GM08714 (cell line): ENCODE measurements at regions not wholly inside any gene's neighbourhood (a gene's known extent, or its start where the extent isn't known, plus 50 kb on each side); places are given as distances from the start of the nearest gene placed in this dataset.

ENCODE experiments used
- H3K4me3 ChIP-seq: fragments of 200-500 bp; sonication (Bioruptor generic); 2 replicates; pipeline ENCODE4 v1.5.1; 2014; ENCODE audit warnings: mild to moderate bottlenecking, low read length, inconsistent platforms
- ZNF274 ChIP-seq: IDR thresholded peaks from 2 replicates; pipeline ENCODE4 v1.6.1; 2012; ENCODE audit warnings: mild to moderate bottlenecking, low read depth, low read length

DNA sequence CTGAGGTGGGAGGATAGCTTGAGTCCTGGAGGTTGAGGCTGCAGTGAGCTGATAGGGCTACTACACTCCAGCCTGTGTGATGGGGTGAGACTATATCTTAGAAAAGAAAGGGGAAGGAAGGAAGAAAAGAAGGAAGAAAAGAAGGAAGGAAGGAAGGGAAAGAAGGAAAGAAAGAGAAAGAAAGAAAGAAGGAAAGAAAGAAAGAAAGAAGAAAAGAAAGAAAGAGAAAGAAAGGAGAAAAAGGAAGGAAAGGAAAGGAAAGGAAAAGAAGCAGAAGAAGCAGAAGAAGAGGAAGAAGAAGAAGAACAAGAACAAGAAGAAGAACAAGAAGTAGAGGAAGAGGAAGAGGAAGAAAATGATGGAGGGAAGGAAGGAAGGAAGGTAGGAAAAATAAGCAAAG lies 1130.2 kb upstream of the MAP3K7 start:
- no peak overlapping the region for H3K4me3 ChIP-seq
- no peak for TF ChIP-seq ZNF274

- TF ChIP-seq ZNF274, result no peak
- H3K4me3 ChIP-seq, result no peak overlapping the region
Measured at GRCh38 chr6:91716361-91716760, 1129.5 kb upstream of the MAP3K7 start.

DNA sequence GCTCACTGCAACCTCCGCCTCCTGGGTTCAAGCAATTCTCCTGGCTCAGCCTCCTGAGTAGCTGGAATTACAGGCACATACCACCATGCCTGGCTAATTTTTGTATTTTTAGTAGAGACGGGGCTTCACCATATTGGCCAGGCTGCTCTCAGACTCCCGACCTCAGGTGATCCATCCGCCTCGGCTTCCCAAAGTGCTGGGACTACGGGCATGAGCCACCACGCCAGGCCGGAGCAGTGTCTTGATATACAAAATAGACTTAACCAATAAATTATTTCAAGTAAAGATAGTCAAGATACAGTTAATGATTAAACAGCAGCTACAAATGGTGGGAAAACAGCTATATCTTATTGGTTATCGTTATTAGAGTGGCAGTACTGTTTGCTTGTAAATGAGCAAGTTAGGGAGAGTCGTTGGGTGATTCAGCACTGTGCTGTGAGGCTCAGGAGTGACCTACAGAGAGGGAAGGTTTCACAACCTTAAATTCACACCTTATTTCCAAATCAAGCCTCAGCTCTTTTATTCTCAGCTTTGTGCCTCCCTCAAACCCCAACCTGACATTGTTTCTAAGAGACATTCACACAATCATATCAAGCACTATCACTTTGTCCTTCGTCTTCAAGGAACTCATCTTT lies 1128.4 kb upstream of the MAP3K7 start:
- H3K4me3 ChIP-seq, result no peak overlapping the region
- TF ChIP-seq ZNF274, result no peak

DNA sequence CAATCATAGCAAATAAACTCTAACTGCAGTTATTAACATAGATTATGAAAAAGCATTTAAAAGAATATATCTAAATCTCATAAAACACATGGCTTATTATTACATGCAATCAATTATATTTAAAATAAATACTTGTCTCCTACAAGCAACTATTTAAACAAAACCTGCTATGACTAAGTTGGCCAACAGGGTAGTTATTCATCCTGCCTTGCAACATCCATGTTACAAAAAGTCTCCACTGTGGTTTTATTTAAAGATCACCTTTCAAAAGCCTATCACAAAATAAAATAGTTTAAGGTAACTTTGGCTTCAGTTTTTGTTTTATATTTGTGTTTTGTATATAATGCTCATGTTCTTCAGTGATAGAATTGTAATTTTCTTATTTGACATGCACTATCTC lies 1127.0 kb upstream of the MAP3K7 start:
- H3K4me3 ChIP-seq, result no peak overlapping the region
- TF ChIP-seq ZNF274, result no peak

- TF ChIP-seq ZNF274, result no peak
- H3K4me3 ChIP-seq, result no peak overlapping the region
Measured at GRCh38 chr6:91711518-91711917, 1124.6 kb upstream of the MAP3K7 start.

GRCh38 chr6:91710342-91710741 lies 1123.5 kb upstream of the MAP3K7 start:
- TF ChIP-seq ZNF274, result no peak
- no peak overlapping the region for H3K4me3 ChIP-seq

DNA sequence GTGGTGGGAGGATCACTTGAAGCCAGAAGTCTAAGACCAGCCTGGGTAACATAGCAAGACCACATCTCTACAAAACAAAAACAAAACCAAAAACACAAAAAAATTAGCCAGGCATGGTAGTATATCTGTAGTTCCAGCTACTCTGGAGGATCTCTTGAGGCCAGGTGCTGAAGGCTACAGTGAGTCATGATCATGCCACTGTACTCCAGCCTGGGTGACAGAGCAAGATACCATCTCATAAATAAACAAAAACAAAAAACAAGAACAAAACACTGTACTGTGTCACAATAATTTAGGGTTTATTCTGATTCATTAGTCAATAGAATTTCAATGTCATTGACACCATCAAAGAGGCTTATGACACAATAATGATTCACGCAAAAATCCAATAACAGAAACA lies 1121.7 kb upstream of the MAP3K7 start:
- no peak for TF ChIP-seq ZNF274
- no peak overlapping the region for H3K4me3 ChIP-seq

- TF ChIP-seq ZNF274, result no peak
Measured at GRCh38 chr6:91705646-91706045, 1118.8 kb upstream of the MAP3K7 start.

GRCh38 chr6:91704531-91704930 lies 1117.7 kb upstream of the MAP3K7 start:
- H3K4me3 ChIP-seq, result no peak overlapping the region
- TF ChIP-seq ZNF274, result no peak

More at GRCh38 chr6:91705646-91706045, 1118.8 kb upstream of the MAP3K7 start:
- H3K4me3 ChIP-seq, result no peak overlapping the region

DNA sequence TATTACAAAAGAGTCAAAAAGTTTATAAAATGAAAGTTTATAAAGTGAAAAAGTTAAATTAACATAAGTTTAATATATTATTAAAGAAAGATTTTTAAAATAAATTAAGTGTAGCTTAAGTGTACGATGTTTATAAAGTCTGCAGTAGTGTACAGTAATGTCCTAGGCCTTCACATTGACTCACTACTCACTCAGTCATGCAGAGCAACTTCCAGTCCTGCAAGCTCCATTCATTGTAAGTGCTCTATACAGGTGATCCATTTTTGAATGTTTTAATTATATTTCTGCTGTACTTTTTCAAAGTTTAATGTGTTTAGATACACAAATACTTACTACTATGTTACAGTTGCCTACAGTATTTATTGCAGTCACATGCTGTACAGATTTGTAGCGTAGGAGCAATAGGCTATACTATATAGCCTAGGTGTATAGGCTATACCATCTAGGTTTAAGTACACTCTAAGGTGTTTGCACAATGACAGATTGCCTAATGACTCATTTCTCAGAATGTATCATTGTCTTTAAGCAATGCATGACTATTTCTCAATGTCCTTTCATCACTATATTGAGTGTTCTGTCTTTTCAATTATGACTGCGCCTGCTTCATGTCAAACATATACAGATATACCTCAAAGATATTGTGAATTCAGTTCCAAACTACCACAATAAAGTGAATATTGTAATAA lies 1110.3 kb upstream of the MAP3K7 start:
- no peak overlapping the region for H3K4me3 ChIP-seq
- no peak for TF ChIP-seq ZNF274

DNA sequence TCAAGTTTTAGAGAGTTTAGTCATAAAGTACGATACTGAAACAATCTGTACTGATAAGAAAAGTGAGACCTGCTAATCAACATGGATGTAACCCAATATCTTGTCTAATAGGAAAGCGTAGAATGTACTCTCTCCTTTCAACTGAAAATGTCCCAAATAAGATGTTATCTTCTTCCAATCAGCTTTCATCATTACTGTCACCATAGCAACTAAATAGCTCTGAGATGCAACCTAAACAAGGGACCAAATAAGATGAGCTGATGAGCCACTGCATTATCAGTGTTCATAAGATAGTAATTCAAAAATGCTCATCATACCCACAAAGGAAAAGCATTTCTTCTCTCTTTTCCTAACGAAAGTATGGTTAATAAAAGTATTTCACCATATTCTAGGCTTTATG lies 1108.3 kb upstream of the MAP3K7 start:
- no peak overlapping the region for H3K4me3 ChIP-seq
- no peak for TF ChIP-seq ZNF274

DNA sequence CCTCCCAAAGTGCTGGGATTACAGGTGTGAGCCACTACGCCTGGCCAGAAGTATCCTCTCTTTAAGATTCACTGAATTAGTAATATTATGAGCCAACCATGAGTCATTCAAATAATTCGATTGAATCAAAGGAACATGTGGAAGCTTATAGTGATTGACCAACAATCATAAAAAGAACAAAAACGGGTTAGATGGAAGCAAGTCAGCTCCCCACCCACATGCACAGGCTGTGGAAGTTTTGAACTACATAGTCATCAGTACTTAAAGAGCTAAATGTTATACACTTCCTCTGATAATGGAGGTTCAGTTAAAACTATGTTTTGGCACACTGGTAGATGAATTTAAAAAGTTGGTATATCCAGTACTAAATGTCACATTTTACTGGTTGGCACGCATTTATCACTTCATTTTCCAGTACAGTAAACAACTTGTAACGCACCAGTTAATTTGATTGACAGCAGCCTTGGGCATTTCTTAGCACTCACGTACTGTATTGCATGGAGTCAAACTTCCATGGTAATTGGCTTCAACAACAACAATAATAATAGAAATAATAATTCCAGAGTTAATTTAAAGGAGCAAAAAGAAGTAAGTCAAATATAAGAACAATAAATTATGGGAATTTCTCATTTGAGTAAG lies 1107.3 kb upstream of the MAP3K7 start:
- TF ChIP-seq ZNF274, result no peak
- H3K4me3 ChIP-seq, result no peak overlapping the region

- no peak overlapping the region for H3K4me3 ChIP-seq
- no peak for TF ChIP-seq ZNF274
Measured at GRCh38 chr6:91691449-91691848, 1104.6 kb upstream of the MAP3K7 start.

- no peak for TF ChIP-seq ZNF274
- no peak overlapping the region for H3K4me3 ChIP-seq
Measured at GRCh38 chr6:91683240-91683639, 1096.4 kb upstream of the MAP3K7 start.

DNA sequence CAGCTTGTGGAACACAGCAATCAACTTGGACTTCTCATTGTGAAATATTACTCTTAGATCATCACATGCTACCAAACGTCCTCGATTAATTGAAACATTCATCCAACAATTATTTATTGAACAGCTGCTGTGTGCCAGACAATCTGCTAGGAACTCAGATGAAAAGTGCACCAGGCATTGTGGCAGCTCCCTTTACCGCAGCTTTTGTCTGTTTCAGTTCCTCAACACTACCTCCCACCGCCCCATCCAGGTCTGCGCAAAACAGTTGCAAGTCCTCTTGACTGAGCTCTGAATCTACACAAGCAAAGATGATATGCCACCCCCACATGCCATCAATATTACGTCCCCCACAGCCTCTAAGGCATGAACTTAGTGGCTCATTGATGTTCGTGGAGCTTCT lies 1094.4 kb upstream of the MAP3K7 start:
- no peak overlapping the region for H3K4me3 ChIP-seq
- no peak for TF ChIP-seq ZNF274

GRCh38 chr6:91678679-91679446 lies 1092.0 kb upstream of the MAP3K7 start:
- H3K4me3 ChIP-seq, result no peak overlapping the region
- no peak for TF ChIP-seq ZNF274
